DOHH2 (cell line): ENCODE measurements at regions not wholly inside any gene's neighbourhood (a gene's known extent, or its start where the extent isn't known, plus 50 kb on each side); places are given as distances from the start of the nearest gene placed in this dataset.

Experiments
- H3F3A ChIP-seq: fragments of 200-600 bp; sonication (generic), shearing (Covaris generic); 2 replicates; pipeline ENCODE4 v1.6.0; 2016; ENCODE audit warnings: antibody characterized with exemption, mild to moderate bottlenecking; ENCODE audit not compliant: control insufficient read depth, insufficient read depth
- H3K27ac ChIP-seq: fragments of 200-600 bp; sonication (generic); 2 replicates; pipeline ENCODE4 v1.5.1; 2014; ENCODE audit warnings: low read depth, mild to moderate bottlenecking, low read length, moderate library complexity
- H3K27me3 ChIP-seq: fragments of 200-600 bp; sonication (generic); 2 replicates; pipeline ENCODE4 v1.6.1; 2014; ENCODE audit warnings: mild to moderate bottlenecking, low read length, mixed read lengths; ENCODE audit not compliant: control insufficient read depth
- H3K36me3 ChIP-seq: fragments of 200-600 bp; sonication (generic); 2 replicates; pipeline ENCODE4 v1.6.1; 2014; ENCODE audit warnings: mild to moderate bottlenecking, low read length, moderate library complexity, mixed read lengths; ENCODE audit not compliant: control insufficient read depth
- H3K4me1 ChIP-seq: fragments of 200-600 bp; sonication (generic); 2 replicates; pipeline ENCODE4 v1.6.1; 2014; ENCODE audit warnings: mild to moderate bottlenecking, low read length, mixed read lengths; ENCODE audit not compliant: control insufficient read depth
- H3K4me2 ChIP-seq: fragments of 200-600 bp; sonication (generic); 2 replicates; pipeline ENCODE4 v1.6.0; 2014; ENCODE audit warnings: mild to moderate bottlenecking, low read length, moderate library complexity
- H3K4me3 ChIP-seq: fragments of 200-600 bp; sonication (generic); 2 replicates; pipeline ENCODE4 v1.5.1; 2014; ENCODE audit warnings: mild to moderate bottlenecking, low read length, mixed read lengths
- H3K79me2 ChIP-seq: fragments of 200-600 bp; sonication (generic); 2 replicates; pipeline ENCODE4 v1.6.1; 2014; ENCODE audit warnings: mild to moderate bottlenecking, low read length, mixed read lengths; ENCODE audit not compliant: control insufficient read depth
- H3K9me2 ChIP-seq: fragments of 200-600 bp; sonication (generic); replicated peaks from 2 replicates; pipeline ENCODE4 v1.6.1; 2014; ENCODE audit warnings: mild to moderate bottlenecking, low read length, mixed read lengths; ENCODE audit not compliant: control insufficient read depth
- H3K9me3 ChIP-seq: fragments of 200-600 bp; sonication (generic); 2 replicates; pipeline ENCODE4 v1.6.1; 2014; ENCODE audit warnings: antibody characterized with exemption, low read length, mixed read lengths; ENCODE audit not compliant: control insufficient read depth, insufficient read depth
- H4K20me1 ChIP-seq: fragments of 200-600 bp; sonication (generic); 2 replicates; pipeline ENCODE4 v1.6.0; 2014; ENCODE audit warnings: low read depth, mild to moderate bottlenecking, antibody characterized with exemption, low read length, moderate library complexity; ENCODE audit not compliant: control insufficient read depth, insufficient read depth
- EZH2phosphoT487 ChIP-seq: fragments of 200-600 bp; sonication (generic); IDR thresholded peaks from 2 replicates; pipeline ENCODE4 v1.6.1; 2017; ENCODE audit warnings: borderline replicate concordance, mild to moderate bottlenecking, antibody characterized with exemption, low read length, moderate library complexity, mixed read lengths
- TF ChIP-seq, protein P1 (sequence below): fragments of 200-600 bp; sonication (generic); IDR thresholded peaks from one replicate; pipeline ENCODE4 v1.5.1; 2014; ENCODE audit warnings: antibody characterized with exemption, mild to moderate bottlenecking, low read depth, low read length; ENCODE audit not compliant: poor library complexity, severe bottlenecking

DNA sequence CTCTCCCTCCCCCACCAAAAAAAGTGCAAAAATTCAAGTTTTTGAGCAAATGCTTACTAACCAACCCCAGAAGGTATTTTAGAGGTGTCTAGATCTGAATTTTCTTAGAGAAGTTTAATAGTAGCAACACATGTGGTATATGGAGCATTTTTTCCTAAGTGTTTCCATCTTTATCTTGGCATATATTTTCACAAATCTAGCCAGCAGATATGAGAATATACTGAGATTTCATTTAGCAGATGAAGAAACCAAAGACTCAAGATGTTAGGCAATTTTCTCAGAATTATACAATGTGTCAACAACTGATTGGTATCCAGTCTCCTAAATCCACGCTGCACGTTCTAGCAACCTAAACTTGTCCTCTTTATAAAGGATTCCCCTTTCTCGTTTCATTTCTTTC lies 245.5 kb upstream of the CXXC4 start:
- no peaks in the 10 kb centered on the region for H3F3A ChIP-seq
- no peaks in the 10 kb centered on the region for H4K20me1 ChIP-seq
- no peaks in the 10 kb centered on the region for H3K27me3 ChIP-seq
- no peaks in the 10 kb centered on the region for H3K9me2 ChIP-seq
- H3K4me1 ChIP-seq: peaks cover 10% of the 10 kb centered on the region
- no peaks in the 10 kb centered on the region for H3K79me2 ChIP-seq
- no peak overlapping the region for H3K4me3 ChIP-seq
- no peak overlapping the region for H3K4me2 ChIP-seq
- H3K27ac ChIP-seq: no peak overlapping the region
- H3K9me3 ChIP-seq: no peaks in the 10 kb centered on the region
- H3K36me3 ChIP-seq: no peaks in the 10 kb centered on the region
- TF ChIP-seq, protein P1, sequence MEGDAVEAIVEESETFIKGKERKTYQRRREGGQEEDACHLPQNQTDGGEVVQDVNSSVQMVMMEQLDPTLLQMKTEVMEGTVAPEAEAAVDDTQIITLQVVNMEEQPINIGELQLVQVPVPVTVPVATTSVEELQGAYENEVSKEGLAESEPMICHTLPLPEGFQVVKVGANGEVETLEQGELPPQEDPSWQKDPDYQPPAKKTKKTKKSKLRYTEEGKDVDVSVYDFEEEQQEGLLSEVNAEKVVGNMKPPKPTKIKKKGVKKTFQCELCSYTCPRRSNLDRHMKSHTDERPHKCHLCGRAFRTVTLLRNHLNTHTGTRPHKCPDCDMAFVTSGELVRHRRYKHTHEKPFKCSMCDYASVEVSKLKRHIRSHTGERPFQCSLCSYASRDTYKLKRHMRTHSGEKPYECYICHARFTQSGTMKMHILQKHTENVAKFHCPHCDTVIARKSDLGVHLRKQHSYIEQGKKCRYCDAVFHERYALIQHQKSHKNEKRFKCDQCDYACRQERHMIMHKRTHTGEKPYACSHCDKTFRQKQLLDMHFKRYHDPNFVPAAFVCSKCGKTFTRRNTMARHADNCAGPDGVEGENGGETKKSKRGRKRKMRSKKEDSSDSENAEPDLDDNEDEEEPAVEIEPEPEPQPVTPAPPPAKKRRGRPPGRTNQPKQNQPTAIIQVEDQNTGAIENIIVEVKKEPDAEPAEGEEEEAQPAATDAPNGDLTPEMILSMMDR: no peak
- TF ChIP-seq EZH2phosphoT487: no peak

DNA sequence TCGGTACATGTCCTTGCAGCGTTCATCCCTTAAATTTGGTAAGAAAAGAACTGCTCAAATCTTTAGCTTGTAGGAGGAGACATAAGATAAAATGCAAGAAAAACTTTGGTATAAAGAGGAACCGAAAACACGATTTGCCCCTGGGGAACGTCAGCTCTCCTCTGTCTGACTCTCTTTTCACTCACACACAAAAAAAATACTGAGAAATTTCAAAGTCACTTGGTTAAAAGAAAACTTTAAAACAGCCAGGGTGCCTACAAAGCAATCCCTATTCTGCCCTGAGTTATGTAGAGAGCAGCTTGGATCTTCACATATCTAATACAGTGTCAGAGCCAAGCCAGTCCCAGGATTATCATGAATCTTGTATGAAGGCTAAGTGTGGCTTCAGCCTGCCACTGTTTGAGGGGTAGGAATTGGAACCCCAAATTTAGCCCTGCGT lies 248.5 kb upstream of the CXXC4 start:
- H3K36me3 ChIP-seq: no peaks in the 10 kb centered on the region
- no peaks in the 10 kb centered on the region for H3K9me2 ChIP-seq
- no peak overlapping the region for H3K4me3 ChIP-seq
- TF ChIP-seq, protein P1: no peak
- no peak for TF ChIP-seq EZH2phosphoT487
- H3K27ac ChIP-seq: no peak overlapping the region
- H4K20me1 ChIP-seq: no peaks in the 10 kb centered on the region
- no peaks in the 10 kb centered on the region for H3K9me3 ChIP-seq
- no peaks in the 10 kb centered on the region for H3K79me2 ChIP-seq
- H3K4me2 ChIP-seq: no peak overlapping the region
- no peaks in the 10 kb centered on the region for H3K27me3 ChIP-seq
- H3K4me1 ChIP-seq: peaks cover 10% of the 10 kb centered on the region
- no peaks in the 10 kb centered on the region for H3F3A ChIP-seq

DNA sequence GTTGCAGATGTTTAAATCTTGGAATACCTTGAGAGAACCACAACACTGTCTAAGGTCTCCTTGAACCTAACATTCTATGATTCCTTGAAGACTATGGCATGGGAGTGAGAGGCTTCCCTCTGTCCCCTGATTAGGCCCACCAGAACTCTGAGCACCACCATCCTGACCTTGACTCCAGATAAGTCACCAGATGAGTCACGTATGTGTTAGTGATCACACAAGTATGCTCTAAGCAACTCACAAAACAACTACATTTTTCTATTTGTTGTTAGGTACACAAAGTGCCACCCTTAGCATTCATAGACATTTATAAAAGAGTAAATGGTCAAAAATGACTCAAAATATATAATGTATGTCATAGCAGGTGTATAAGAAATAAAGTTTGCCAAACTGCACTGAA lies 252.9 kb upstream of the CXXC4 start:
- Histone ChIP-seq H3K4me1 (peaks cover 10% of the 10 kb centered on the region), H4K20me1 (no peaks in the 10 kb centered on the region), H3K9me2 (no peaks in the 10 kb centered on the region), H3K79me2 (no peaks in the 10 kb centered on the region), H3K4me2 (no peak overlapping the region), H3F3A (no peaks in the 10 kb centered on the region), H3K36me3 (no peaks in the 10 kb centered on the region), H3K4me3 (no peak overlapping the region), H3K9me3 (no peaks in the 10 kb centered on the region), H3K27me3 (no peaks in the 10 kb centered on the region), H3K27ac (no peak overlapping the region)
- TF ChIP-seq, protein P1: no peak
- no peak for TF ChIP-seq EZH2phosphoT487

DNA sequence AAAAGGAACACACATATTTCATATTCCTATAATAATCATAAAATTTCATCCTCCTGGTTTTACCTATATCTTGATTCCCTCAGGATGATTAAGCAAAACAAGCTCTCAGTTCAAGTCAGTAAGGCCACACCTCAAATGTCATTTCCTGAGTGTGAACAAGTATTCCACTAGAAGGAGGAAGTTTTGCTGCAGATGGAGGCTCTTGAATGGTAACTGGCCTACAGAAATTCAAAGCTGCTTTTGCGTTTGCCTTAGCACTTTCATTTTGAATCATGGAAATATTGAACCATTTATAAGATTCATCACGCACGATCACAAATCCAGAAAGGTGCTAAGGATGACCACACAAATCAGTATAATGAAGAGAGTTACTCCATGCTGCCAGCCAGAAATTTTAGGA lies 254.4 kb upstream of the CXXC4 start:
- Histone ChIP-seq H3K9me3 (no peaks in the 10 kb centered on the region), H3K4me2 (no peak overlapping the region), H4K20me1 (no peaks in the 10 kb centered on the region), H3K9me2 (no peaks in the 10 kb centered on the region), H3K79me2 (no peaks in the 10 kb centered on the region), H3F3A (no peaks in the 10 kb centered on the region), H3K36me3 (no peaks in the 10 kb centered on the region), H3K27ac (no peak overlapping the region), H3K4me3 (no peak overlapping the region), H3K27me3 (no peaks in the 10 kb centered on the region), H3K4me1 (no peaks in the 10 kb centered on the region)
- no peak for TF ChIP-seq EZH2phosphoT487
- TF ChIP-seq, protein P1: no peak
